GM11168 (cell line): ENCODE measurements at regions not wholly inside any gene's neighbourhood (a gene's known extent, or its start where the extent isn't known, plus 50 kb on each side); places are given as distances from the start of the nearest gene placed in this dataset.
"Not testable (repeated sequence)": the region's sequence is repeated elsewhere in the genome, so short reads cannot be mapped to it uniquely, and the experiment has no call there.

ENCODE experiments used
- in situ Hi-C: fragments of 300-500 bp; cut with MboI; formaldehyde crosslinking; loops from one replicate; pipeline ENCODE4 v1.12.0; 2022; ENCODE audit warnings: low sequenced_read_pairs; ENCODE audit not compliant: unreplicated experiment

- in situ Hi-C loops = no loop called here
Observed at GRCh38 chr2:234705108-234705507, 208.2 kb upstream of the ARL4C start.

- in situ Hi-C loops = no loop called here
Observed at GRCh38 chr2:234703258-234703657, 206.4 kb upstream of the ARL4C start.

- in situ Hi-C loops = no loop called here
Observed at GRCh38 chr2:234702731-234703225, 205.9 kb upstream of the ARL4C start.

- in situ Hi-C loops = no loop called here
Observed at GRCh38 chr2:234701841-234702240, 205.0 kb upstream of the ARL4C start.

GRCh38 chr2:234701421-234701820 is 204.5 kb upstream of the ARL4C start:
- in situ Hi-C loops = no loop called here

- in situ Hi-C loops = no loop called here
Observed at GRCh38 chr2:234699456-234699855, 202.6 kb upstream of the ARL4C start.

- in situ Hi-C loops = not testable (repeated sequence)
Observed at GRCh38 chr2:234697300-234697876, 200.5 kb upstream of the ARL4C start.

GRCh38 chr2:234695981-234696380 is 199.1 kb upstream of the ARL4C start:
- in situ Hi-C loops = no loop called here

- in situ Hi-C loops = no loop called here
Observed at GRCh38 chr2:234694244-234695013, 197.5 kb upstream of the ARL4C start.

GRCh38 chr2:234693681-234694190 is 196.9 kb upstream of the ARL4C start:
- in situ Hi-C loops = not testable (repeated sequence)

- in situ Hi-C loops = not testable (repeated sequence)
Observed at GRCh38 chr2:234693191-234693590, 196.3 kb upstream of the ARL4C start.

GRCh38 chr2:234691968-234692955 is 195.4 kb upstream of the ARL4C start:
- in situ Hi-C loops = no loop called here

- in situ Hi-C loops = no loop called here
Observed at GRCh38 chr2:234691214-234691575, 194.3 kb upstream of the ARL4C start.

GRCh38 chr2:234690569-234691213 is 193.8 kb upstream of the ARL4C start:
- in situ Hi-C loops = no loop called here

- in situ Hi-C loops = no loop called here
Observed at GRCh38 chr2:234689911-234690379, 193.1 kb upstream of the ARL4C start.

- in situ Hi-C loops = no loop called here
Observed at GRCh38 chr2:234687718-234688475, 191.0 kb upstream of the ARL4C start.

- in situ Hi-C loops = no loop called here
Observed at GRCh38 chr2:234686088-234686890, 189.4 kb upstream of the ARL4C start.

GRCh38 chr2:234684466-234684865 is 187.6 kb upstream of the ARL4C start:
- in situ Hi-C loops = no loop called here
